Spleen (tissue), 7 donors: ENCODE measurements at regions not wholly inside any gene's neighbourhood (a gene's known extent, or its start where the extent isn't known, plus 50 kb on each side); places are given as distances from the start of the nearest gene placed in this dataset.

Source experiments
- CTCF ChIP-seq, 11 experiments: fragments of 200-600 bp in 7 of 11; fragments of 450-650 bp in 4 of 11; sonication (generic) in 4 of 11; IDR thresholded peaks in 8 of 11; conservative IDR thresholded peaks in 3 of 11; 1 replicate in 7 of 11; 2 replicates in 4 of 11; pipeline versions ENCODE4 v1.4.0 to v1.8.0; 2016 to 2021; ENCODE audit warnings: antibody characterized with exemption in 11 of 11, inconsistent platforms in 4 of 11, mild to moderate bottlenecking in 1 of 11
- POLR2A ChIP-seq, 3 donors: fragments of 450-650 bp; IDR thresholded peaks; one replicate each; pipeline ENCODE4 v1.5.1; 2017; ENCODE audit warnings: antibody characterized with exemption in 3 of 3, mild to moderate bottlenecking in 1 of 3
- POLR2AphosphoS5 ChIP-seq, 3 donors: sonication (generic); formaldehyde crosslinking; IDR thresholded peaks; one replicate each; pipeline ENCODE4 v1.5.1; 2017; ENCODE audit warnings: antibody characterized with exemption in 3 of 3
- donor health status: DM: no; HTN: no; CAD: no; lungs with moderate emphysema.
- donor health status: DM: no; HTN: no; CAD: no.
- donor health status: DM: no; HTN: no; CAD: no.

- TF ChIP-seq CTCF (IDR thresholded peaks at IDR 0.05 in 8 of 11, conservative IDR thresholded peaks at IDR 0.05 in 3 of 11) (no peak), POLR2A (IDR thresholded peaks at IDR 0.05) (no peak), POLR2AphosphoS5 (IDR thresholded peaks at IDR 0.05) (no peak)
Observed at GRCh38 chr11:103730131-103730940, 306.1 kb upstream of the DDI1 start.
